ENCODE measurements at regions not wholly inside any gene's neighbourhood (a gene's known extent, or its start where the extent isn't known, plus 50 kb on each side); places are given as distances from the start of the nearest gene placed in this dataset.

DNA sequence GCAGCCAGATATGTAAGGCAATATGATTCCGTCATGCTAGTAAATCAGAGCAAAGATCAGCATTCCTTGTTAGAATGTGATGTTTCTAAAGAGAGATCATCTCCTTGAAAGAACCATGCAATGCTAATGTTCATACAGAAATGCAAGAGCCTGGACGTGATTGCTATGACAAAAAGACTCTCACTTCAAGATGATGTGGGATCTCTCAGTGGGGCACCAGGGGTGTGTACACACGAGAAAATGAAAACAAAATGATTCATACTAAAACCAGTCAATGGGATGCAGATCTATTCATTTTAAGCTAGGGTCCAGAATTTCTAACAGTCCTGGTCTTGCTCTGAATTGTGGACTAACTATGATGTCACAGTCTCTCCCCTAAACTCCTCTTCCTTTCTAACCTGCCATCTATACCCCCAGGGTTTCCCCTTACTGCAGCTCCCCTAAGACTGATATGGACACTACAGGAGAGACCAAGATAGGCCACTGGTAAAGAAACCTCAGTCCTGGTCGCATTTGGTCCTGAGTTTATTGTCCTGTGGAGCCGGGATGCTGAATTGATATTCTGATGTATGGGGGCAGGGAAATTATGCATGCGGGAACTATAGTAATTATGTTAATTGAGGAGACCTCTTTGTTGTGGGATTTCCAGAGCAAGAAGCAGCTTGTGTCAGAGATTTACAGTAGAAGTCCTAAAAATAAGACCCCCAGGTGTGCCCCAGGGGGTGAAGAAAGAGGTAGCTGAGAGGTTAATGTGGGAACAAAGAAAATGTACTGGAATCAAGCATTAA lies 179.0 kb downstream of the PMP22 start:
- intact Hi-C loops (cut with DNase I): no loop called here
- TF ChIP-seq, protein P1, sequence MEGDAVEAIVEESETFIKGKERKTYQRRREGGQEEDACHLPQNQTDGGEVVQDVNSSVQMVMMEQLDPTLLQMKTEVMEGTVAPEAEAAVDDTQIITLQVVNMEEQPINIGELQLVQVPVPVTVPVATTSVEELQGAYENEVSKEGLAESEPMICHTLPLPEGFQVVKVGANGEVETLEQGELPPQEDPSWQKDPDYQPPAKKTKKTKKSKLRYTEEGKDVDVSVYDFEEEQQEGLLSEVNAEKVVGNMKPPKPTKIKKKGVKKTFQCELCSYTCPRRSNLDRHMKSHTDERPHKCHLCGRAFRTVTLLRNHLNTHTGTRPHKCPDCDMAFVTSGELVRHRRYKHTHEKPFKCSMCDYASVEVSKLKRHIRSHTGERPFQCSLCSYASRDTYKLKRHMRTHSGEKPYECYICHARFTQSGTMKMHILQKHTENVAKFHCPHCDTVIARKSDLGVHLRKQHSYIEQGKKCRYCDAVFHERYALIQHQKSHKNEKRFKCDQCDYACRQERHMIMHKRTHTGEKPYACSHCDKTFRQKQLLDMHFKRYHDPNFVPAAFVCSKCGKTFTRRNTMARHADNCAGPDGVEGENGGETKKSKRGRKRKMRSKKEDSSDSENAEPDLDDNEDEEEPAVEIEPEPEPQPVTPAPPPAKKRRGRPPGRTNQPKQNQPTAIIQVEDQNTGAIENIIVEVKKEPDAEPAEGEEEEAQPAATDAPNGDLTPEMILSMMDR (IDR thresholded peaks at IDR 0.05): no peak
- TF ChIP-seq POLR2A (IDR thresholded peaks at IDR 0.05): no peak
- no peaks in the 10 kb centered on the region for H3K36me3 ChIP-seq
- ATAC-seq (no peak), DNase-seq (no peak)
- H3K27ac ChIP-seq: no peak overlapping the region
- no peaks in the 10 kb centered on the region for H3K4me1 ChIP-seq
- no peaks in the 10 kb centered on the region for H3K9me3 ChIP-seq
- 49% methylated on average over 6 of the region's 6 CpGs for WGBS (ENCODE audit: insufficient coverage, low coverage, low lambda C conversion rate, missing lambda C conversion rate)
- H3K27me3 ChIP-seq: no peaks in the 10 kb centered on the region
- no peak overlapping the region for H3K4me3 ChIP-seq

DNA sequence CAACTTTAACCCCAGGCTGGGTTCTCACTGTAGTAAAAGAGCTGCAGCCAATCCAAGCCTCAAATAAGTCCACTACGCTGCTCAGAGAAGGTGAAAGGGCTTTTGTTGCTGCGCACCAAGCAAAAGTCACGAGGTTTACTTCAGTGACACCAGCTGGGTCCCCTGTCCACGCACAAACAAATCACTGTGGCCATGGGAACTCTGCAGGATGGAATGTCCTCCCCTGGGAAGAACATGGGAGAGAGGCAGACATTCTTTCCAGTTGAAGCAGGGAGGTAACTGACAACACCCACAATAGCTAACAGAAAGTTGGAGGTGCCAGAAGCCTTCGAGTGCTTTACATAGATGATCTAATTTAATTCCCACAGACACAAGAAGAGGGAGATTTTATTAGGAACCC lies 181.9 kb downstream of the PMP22 start:
- DNase-seq: no peak
- WGBS (ENCODE audit: insufficient coverage, low coverage, low lambda C conversion rate, missing lambda C conversion rate): 50% methylated on average over 5 of the region's 5 CpGs

GRCh38 chr17:15081008-15081407 lies 184.1 kb downstream of the PMP22 start:
- no peak for ATAC-seq
- DNase-seq: no peak
- no peaks in the 10 kb centered on the region for H3K4me1 ChIP-seq
- H3K4me3 ChIP-seq: no peak overlapping the region
- H3K27me3 ChIP-seq: no peaks in the 10 kb centered on the region
- intact Hi-C loops (cut with DNase I): no loop called here
- TF ChIP-seq, protein P1 (IDR thresholded peaks at IDR 0.05): no peak
- no peak for TF ChIP-seq POLR2A (IDR thresholded peaks at IDR 0.05)
- WGBS (ENCODE audit: insufficient coverage, low coverage, low lambda C conversion rate, missing lambda C conversion rate): 61% methylated on average over 3 of the region's 3 CpGs
- no peak overlapping the region for H3K27ac ChIP-seq
- H3K36me3 ChIP-seq: no peaks in the 10 kb centered on the region
- H3K9me3 ChIP-seq: no peaks in the 10 kb centered on the region

More for the DNA sequence above, 181.9 kb downstream of the PMP22 start:
- no peak overlapping the region for H3K27ac ChIP-seq
- no peaks in the 10 kb centered on the region for H3K4me1 ChIP-seq
- intact Hi-C loops (cut with DNase I): no loop called here
- no peaks in the 10 kb centered on the region for H3K9me3 ChIP-seq
- TF ChIP-seq, protein P1 (IDR thresholded peaks at IDR 0.05): no peak
- H3K4me3 ChIP-seq: no peak overlapping the region
- ATAC-seq: no peak
- no peaks in the 10 kb centered on the region for H3K36me3 ChIP-seq
- no peaks in the 10 kb centered on the region for H3K27me3 ChIP-seq

- Histone ChIP-seq H3K4me3 (no peak overlapping the region), H3K27ac (no peak overlapping the region), H3K4me1 (no peaks in the 10 kb centered on the region), H3K9me3 (no peaks in the 10 kb centered on the region), H3K27me3 (no peaks in the 10 kb centered on the region), H3K36me3 (no peaks in the 10 kb centered on the region)
- WGBS (ENCODE audit: insufficient coverage, low coverage, low lambda C conversion rate, missing lambda C conversion rate): 45% methylated on average over 4 of the region's 5 CpGs
- no peak for ATAC-seq
- intact Hi-C loops (cut with DNase I): no loop called here
- DNase-seq: no peak
- TF ChIP-seq, protein P1 (IDR thresholded peaks at IDR 0.05): no peak
- no peak for TF ChIP-seq POLR2A (IDR thresholded peaks at IDR 0.05)
Observed at GRCh38 chr17:15078570-15078969, 186.6 kb downstream of the PMP22 start.

Data from right lobe of liver (tissue), 6 donors.